NCI-H2107 (cell line): ENCODE measurements at regions not wholly inside any gene's neighbourhood (a gene's known extent, or its start where the extent isn't known, plus 50 kb on each side); places are given as distances from the start of the nearest gene placed in this dataset.
"Not testable (repeated sequence)": the region's sequence is repeated elsewhere in the genome, so short reads cannot be mapped to it uniquely, and the experiment has no call there.

Experiments
- DNase-seq: peaks from one replicate; lab custom pipeline; 2025; lab: John Stamatoyannopoulos, UW

DNA sequence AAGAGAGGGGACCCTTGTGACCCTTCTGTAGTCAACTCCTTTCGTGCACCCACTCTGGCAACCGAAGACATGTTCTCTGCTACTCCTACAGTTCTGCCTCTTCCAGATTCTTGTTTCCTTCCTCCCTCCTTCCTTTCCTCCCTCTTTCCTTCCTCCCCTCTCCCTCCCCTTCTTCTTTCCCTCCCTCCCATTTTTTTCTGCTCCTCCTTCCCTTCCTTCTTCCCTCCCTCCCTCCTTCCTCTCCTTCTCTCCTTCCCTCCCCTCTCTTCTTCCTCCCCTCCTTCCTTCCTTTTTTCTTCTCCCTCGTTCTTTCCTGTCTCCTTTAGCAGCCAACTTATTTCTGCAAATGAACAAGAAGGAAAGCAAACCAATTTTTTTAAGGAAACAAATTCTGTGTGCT lies 111.5 kb downstream of the NPTX2 start:
- no peak for DNase-seq

- DNase-seq: no peak
Observed at GRCh38 chr7:98729121-98729520, 112.0 kb downstream of the NPTX2 start.

DNA sequence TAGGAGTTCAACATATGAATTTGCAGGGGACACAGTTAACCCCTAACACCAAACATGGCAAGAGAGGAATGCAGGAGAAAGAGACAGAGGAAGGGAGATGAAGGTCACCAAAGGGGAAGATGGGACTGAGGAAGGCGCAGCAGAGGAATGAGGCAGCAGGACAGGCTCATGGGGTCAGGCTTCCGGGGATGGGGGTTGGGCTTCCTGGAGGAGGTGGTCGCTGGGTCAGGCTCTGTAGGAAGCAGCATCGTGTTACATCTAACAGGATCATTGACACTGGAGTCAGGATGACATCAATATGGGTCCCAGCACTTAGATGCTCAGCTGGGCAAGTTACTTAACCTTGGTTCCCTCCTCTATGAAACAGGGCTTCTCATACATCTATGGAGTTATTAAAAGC lies 113.2 kb downstream of the NPTX2 start:
- no peak for DNase-seq

DNA sequence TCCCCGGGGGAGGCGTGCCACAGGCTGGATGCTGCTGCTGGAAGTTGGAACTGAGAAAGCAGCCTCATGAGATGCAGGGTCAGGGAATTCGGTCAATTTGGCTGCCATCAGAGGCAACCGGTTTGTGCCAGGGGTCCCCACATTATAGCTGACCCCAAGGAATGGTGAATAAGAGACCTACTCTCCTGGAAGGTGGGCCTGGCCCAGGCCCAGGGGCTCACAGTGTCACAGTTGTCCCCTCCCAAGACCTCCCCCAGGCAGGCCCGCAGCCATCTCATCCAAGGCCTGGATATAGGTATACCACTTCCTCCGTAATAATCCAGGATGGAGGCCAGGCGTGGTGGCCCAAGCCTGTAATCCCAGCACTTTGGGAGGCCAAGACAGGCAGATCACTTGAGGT lies 114.6 kb downstream of the NPTX2 start:
- DNase-seq: no peak

DNA sequence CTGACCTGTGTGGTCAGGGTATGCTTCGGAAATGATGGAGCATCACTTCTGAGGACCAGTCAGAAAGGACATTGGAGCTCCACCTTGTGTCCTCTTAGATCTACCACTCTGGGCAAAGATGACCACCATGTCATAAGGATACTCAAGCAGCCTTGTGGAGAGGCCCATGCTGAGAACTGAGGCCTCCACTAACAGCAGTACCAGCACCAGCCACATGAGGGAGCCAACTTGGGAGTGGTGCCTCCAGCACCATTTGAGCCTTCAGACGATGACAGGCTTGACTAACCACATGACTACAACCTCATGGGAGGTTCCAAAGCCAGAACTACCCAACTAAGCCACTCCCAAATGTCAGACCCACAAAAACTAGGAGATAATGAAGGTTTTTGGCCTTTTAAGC lies 116.0 kb downstream of the NPTX2 start:
- DNase-seq: no peak

GRCh38 chr7:98735801-98736200 lies 118.7 kb downstream of the NPTX2 start:
- no peak for DNase-seq

DNA sequence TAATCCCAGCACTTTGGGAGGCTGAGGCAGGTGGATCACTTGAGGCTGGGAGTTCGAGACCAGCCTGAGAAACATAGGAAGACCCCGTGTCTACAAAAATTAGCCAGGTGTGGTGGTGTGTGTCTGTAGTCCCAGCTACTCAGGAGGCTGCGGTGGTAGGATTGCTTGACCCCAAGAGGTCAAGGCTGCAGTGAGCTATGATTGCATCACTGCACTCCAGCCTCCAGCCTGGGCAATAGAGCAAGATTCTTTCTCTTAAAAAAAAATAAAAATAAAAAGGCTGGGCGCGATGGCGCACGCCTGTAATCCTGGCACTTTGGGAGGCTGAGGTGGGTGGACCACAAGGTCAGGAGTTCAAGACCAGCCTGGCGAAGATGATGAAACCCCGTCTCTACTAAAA lies 119.4 kb downstream of the NPTX2 start:
- not testable (repeated sequence) for DNase-seq

GRCh38 chr7:98737176-98737575 lies 120.1 kb downstream of the NPTX2 start:
- DNase-seq: no peak

GRCh38 chr7:98740643-98741042 lies 123.6 kb downstream of the NPTX2 start:
- DNase-seq: no peak

DNA sequence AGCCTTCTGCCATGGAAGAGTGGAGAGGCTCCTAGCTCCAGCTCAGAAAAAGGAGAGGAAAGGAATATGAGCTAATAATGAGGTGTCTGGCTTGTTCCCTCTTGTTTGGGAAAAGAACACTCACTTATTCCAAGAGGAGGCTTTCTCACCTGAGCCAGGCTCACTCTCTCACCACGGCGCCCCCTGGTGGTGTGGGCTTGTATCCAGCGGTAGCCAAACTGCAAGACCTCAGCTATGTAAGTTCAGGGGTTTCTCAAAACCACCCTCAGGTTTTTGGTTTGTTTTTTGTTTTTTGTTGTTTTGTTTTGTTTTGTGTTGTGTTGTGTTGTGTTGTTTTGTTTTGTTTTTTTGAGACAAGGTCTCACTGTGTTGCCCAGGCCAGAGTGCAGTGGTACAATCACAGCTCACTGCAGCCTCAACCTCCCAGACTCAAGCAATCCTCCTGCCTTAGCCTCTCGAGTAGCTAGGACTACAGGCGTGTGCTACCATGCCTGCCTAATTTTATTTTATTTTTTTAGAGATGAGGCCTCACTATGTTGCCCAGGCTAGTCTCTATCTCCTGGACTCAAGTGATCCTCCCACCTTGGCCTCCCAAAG lies 124.0 kb downstream of the TMEM130 start:
- DNase-seq: peak; percentile 49

DNA sequence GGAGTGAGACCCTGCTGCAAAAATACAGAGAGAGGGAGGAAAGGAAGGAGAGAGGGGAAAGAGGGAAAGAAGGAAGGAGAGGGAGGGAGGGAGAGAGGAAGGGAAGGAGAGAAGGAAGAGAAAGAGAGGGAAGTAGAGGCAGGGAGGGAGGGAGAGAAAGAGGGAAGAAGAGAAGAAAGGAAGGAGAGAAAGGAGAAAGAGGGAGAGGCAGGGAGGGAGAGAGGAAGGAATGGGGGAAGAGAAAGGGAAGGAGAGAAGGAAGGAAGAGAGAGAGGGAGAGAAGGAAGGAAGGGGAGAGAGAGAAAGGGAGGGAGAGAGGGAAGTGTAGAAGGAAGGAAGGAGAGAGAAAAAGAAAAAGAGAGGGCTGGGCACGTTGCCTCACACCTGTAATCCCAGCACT lies 121.7 kb downstream of the TMEM130 start:
- no peak for DNase-seq

DNA sequence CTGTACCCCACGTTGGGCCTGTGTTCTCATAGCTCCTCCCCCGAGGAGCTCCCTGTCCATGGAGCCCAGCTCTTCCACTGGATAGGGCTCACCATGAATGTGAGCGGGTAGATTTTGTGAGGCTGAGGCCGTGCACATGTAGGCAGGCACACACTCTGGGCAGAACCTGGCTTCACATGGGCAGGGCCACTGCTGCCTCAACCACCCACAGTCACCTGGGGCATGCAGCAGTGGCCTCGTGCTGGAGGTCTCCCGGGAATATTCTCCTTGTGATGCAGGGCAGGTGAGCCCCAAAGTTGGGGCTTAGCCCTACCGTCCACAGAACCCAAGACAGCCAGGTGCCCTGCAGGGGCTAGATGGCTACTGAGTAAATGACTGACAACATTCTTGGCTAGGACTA lies 116.6 kb downstream of the TMEM130 start:
- DNase-seq: no peak

GRCh38 chr7:98753989-98754479 lies 115.8 kb downstream of the TMEM130 start:
- DNase-seq: no peak

GRCh38 chr7:98755138-98755898 lies 114.5 kb downstream of the TMEM130 start:
- no peak for DNase-seq

DNA sequence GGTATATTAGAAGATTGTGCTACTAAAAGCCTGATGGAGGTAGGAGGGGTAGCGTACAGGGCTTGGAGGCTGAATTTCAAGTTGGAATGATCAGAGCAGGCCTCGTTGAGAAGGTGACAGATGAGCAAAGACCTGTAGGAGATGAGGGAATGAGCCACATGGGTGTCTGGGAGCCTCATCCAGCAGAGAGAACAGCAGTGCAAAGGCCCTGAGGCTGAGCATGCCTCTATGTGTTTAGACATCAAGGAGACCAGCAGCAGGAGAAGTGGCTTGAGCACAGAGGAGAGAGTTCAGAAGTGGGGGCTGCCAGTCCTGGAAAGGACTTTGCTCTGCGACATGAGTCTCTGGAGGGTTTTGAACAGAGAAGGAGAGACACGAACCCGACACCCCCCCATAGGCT lies 111.7 kb downstream of the TMEM130 start:
- no peak for DNase-seq

- no peak for DNase-seq
Observed at GRCh38 chr7:98760201-98760651, 109.6 kb downstream of the TMEM130 start.

DNA sequence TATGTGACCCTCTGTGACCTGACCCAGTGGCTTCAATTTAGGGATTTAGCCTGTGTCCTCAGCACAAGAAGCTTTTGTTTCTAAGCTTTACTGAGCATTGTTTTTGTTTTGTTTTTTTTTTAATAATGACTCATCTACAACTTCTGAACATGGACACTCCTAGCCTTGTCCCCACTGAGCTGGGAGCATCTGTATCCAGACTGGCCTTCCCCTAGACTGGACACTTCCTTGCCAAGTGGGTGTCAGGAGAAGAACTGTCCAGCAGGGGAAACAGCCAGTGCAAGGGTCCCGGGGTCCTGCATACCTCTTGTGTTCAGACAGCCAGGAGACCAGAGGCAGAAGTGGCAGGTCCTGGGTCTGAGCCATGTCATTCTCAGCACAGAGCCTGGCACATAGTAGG lies 108.6 kb downstream of the TMEM130 start:
- DNase-seq: no peak

- DNase-seq: no peak
Observed at GRCh38 chr7:98762620-98763019, 107.2 kb downstream of the TMEM130 start.

DNA sequence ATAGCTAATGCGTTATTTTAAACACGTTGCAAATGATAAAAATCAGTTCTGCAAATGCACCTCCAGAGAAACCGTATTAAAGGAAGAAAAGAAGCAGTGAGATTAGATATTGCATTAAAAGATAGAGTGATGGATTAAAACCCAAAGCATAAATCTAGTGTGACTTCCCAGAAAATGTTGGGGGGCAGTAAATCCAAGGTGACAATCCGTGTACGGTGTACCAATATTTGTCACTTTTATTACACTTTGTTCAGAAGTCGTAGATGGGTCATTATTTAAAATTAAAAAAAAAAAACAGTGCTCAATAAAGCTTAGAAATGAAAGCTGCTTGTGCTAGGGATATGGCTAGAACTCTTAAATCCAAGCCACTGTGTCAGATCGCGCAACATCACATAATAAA lies 106.4 kb downstream of the TMEM130 start:
- DNase-seq: no peak

DNA sequence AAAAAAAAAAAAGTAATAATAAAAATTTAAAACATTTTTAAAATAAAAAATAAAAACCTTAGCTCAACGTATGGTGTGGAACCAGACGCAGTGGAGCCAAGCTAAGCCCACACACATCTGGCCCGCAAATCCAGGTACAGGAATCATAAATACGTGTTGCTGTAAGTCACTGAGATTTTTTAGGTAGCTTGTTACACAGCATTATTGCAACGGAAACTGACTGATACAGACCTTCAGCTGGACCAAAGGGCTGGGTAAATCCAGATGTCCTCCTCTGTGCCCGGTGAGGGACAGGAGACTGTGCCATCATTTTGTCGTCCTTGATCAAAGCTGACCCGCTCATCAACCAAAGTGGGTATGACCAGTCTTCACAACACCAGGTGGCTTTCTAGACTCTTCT lies 104.9 kb downstream of the TMEM130 start:
- DNase-seq: no peak

DNA sequence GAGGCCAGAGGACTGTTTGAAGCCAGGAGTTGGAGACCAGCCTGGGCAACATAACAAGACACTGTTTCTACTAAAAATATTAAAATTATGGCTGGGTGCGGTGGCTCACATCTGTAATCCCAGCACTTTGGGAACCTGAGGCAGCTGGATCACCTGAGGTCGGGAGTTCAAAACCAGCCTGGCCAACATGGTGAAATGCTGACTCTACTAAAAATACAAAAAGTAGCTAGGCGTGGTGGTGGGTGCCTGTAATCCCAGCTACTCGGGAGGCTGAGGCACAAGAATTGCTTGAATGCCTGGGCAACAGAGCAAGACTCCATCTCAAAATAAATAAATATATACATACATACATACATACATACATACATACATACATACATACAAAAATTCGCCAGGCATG lies 99.7 kb downstream of the TMEM130 start:
- not testable (repeated sequence) for DNase-seq

- DNase-seq: no peak
Observed at GRCh38 chr7:98771519-98771918, 98.3 kb downstream of the TMEM130 start.

GRCh38 chr7:98771941-98772603 lies 97.7 kb downstream of the TMEM130 start:
- DNase-seq: no peak
